Progenitor cell of endocrine pancreas (in vitro differentiated cells): ENCODE measurements at regions not wholly inside any gene's neighbourhood (a gene's known extent, or its start where the extent isn't known, plus 50 kb on each side); places are given as distances from the start of the nearest gene placed in this dataset.
A peak's percentile ranks its signal among the peaks of the same experiment; 100 is the strongest.

ENCODE experiments used
- DNase-seq: peaks from one replicate; pipeline ENCODE4 v3.0.0; 2021; ENCODE audit warnings: low spot score; ENCODE audit not compliant: unreplicated experiment
- H3K27ac Mint-ChIP-seq: 2 replicates; pipeline ENCODE4 v1.8.0; 2021; ENCODE audit warnings: mild to moderate bottlenecking, moderate library complexity, mixed read lengths
- H3K27me3 Mint-ChIP-seq: 2 replicates; pipeline ENCODE4 v1.8.0; 2021; ENCODE audit warnings: mixed read lengths
- H3K36me3 Mint-ChIP-seq: 2 replicates; pipeline ENCODE4 v1.8.0; 2022; ENCODE audit warnings: mixed read lengths; ENCODE audit not compliant: insufficient read depth
- H3K4me1 Mint-ChIP-seq: 2 replicates; pipeline ENCODE4 v1.8.0; 2021; ENCODE audit warnings: low read depth, mixed read lengths
- H3K4me3 Mint-ChIP-seq: 2 replicates; pipeline ENCODE4 v1.8.0; 2021; ENCODE audit warnings: low read depth, mild to moderate bottlenecking, moderate library complexity, mixed read lengths
- H3K9me3 Mint-ChIP-seq: 2 replicates; pipeline ENCODE4 v1.8.0; 2021; ENCODE audit warnings: low read depth, mixed read lengths
- CTCF ChIP-seq: fragments of 200-600 bp; sonication (generic); IDR thresholded peaks from one replicate; pipeline ENCODE4 v1.5.0; 2021; ENCODE audit warnings: antibody characterized with exemption, mild to moderate bottlenecking; ENCODE audit not compliant: unreplicated experiment

- H3K36me3 Mint-ChIP-seq, result no peaks in the 10 kb centered on the region
- H3K27ac Mint-ChIP-seq, result no peak overlapping the region
- H3K4me3 Mint-ChIP-seq, result no peak overlapping the region
- no peaks in the 10 kb centered on the region for H3K27me3 Mint-ChIP-seq
- TF ChIP-seq CTCF, result no peak
- H3K4me1 Mint-ChIP-seq, result peaks cover 3% of the 10 kb centered on the region
- DNase-seq, result no peak
- H3K9me3 Mint-ChIP-seq, result peaks cover 14% of the 10 kb centered on the region
These were observed 145.3 kb downstream of the FAM83B start for GRCh38 chr6:54991761-54992330.

GRCh38 chr6:54992789-54993188 is 146.2 kb downstream of the FAM83B start:
- Mint-ChIP-seq H3K4me3 (no peak overlapping the region), H3K27ac (no peak overlapping the region), H3K4me1 (peaks cover 2% of the 10 kb centered on the region), H3K27me3 (no peaks in the 10 kb centered on the region), H3K9me3 (peaks cover 14% of the 10 kb centered on the region), H3K36me3 (no peaks in the 10 kb centered on the region)
- peak; percentile 38 for TF ChIP-seq CTCF
- DNase-seq, result no peak

GRCh38 chr6:54993294-54993693 is 146.7 kb downstream of the FAM83B start:
- Mint-ChIP-seq H3K4me1 (peaks cover 4% of the 10 kb centered on the region), H3K36me3 (no peaks in the 10 kb centered on the region), H3K27ac (no peak overlapping the region), H3K9me3 (peaks cover 14% of the 10 kb centered on the region), H3K27me3 (no peaks in the 10 kb centered on the region), H3K4me3 (no peak overlapping the region)
- TF ChIP-seq CTCF, result no peak
- no peak for DNase-seq

GRCh38 chr6:54993948-54994347 is 147.4 kb downstream of the FAM83B start:
- no peak for TF ChIP-seq CTCF
- DNase-seq, result no peak
- Mint-ChIP-seq H3K27me3 (no peaks in the 10 kb centered on the region), H3K4me1 (peaks cover 9% of the 10 kb centered on the region), H3K4me3 (no peak overlapping the region), H3K9me3 (peaks cover 14% of the 10 kb centered on the region), H3K27ac (no peak overlapping the region), H3K36me3 (no peaks in the 10 kb centered on the region)

- Mint-ChIP-seq H3K36me3 (no peaks in the 10 kb centered on the region), H3K27me3 (no peaks in the 10 kb centered on the region), H3K4me3 (no peak overlapping the region), H3K27ac (no peak overlapping the region), H3K4me1 (peaks cover 13% of the 10 kb centered on the region), H3K9me3 (peaks cover 9% of the 10 kb centered on the region)
- no peak for TF ChIP-seq CTCF
- no peak for DNase-seq
These were observed 152.0 kb downstream of the FAM83B start for GRCh38 chr6:54998576-54998975.
